Hepatocyte (in vitro differentiated cells): ENCODE measurements at regions not wholly inside any gene's neighbourhood (a gene's known extent, or its start where the extent isn't known, plus 50 kb on each side); places are given as distances from the start of the nearest gene placed in this dataset.

ENCODE experiments used
- DNase-seq: peaks from one replicate; pipeline ENCODE4 v3.0.0-alpha.2; 2016; ENCODE audit warnings: low spot score
- H2AFZ ChIP-seq: fragments of 200-600 bp; sonication (generic); 2 replicates; pipeline ENCODE4 v1.6.0; 2016; ENCODE audit warnings: antibody characterized with exemption, mild to moderate bottlenecking
- H3K27ac ChIP-seq: fragments of 200-600 bp; sonication (generic); 2 replicates; pipeline ENCODE4 v1.5.1; 2016; ENCODE audit warnings: mild to moderate bottlenecking
- H3K27me3 ChIP-seq: fragments of 200-600 bp; sonication (generic); 2 replicates; pipeline ENCODE4 v1.6.1; 2016
- H3K36me3 ChIP-seq: fragments of 200-600 bp; sonication (generic); replicated peaks from 2 replicates; pipeline ENCODE4 v1.5.1; 2016; ENCODE audit warnings: low read depth; ENCODE audit not compliant: insufficient read depth
- H3K4me1 ChIP-seq: fragments of 200-600 bp; sonication (generic); 2 replicates; pipeline ENCODE4 v1.5.1; 2016; ENCODE audit warnings: mild to moderate bottlenecking, moderate library complexity; ENCODE audit not compliant: insufficient read depth
- H3K4me2 ChIP-seq: fragments of 200-600 bp; sonication (generic); 2 replicates; pipeline ENCODE4 v1.6.0; 2016
- H3K4me3 ChIP-seq: fragments of 200-600 bp; sonication (generic); 2 replicates; pipeline ENCODE4 v1.5.1; 2016; ENCODE audit warnings: mild to moderate bottlenecking
- H3K79me2 ChIP-seq: fragments of 200-600 bp; sonication (generic); 2 replicates; pipeline ENCODE4 v1.6.0; 2017; ENCODE audit warnings: mild to moderate bottlenecking
- H3K9me2 ChIP-seq: fragments of 200-600 bp; sonication (generic); replicated peaks from 2 replicates; pipeline ENCODE4 v1.6.0; 2017; ENCODE audit warnings: mild to moderate bottlenecking; ENCODE audit not compliant: insufficient read depth
- H3K9me3 ChIP-seq: fragments of 200-600 bp; sonication (generic); 2 replicates; pipeline ENCODE4 v1.5.1; 2016; ENCODE audit warnings: low read depth, mild to moderate bottlenecking
- H4K20me1 ChIP-seq: fragments of 200-600 bp; sonication (generic); 2 replicates; pipeline ENCODE4 v1.6.0; 2016; ENCODE audit warnings: mild to moderate bottlenecking; ENCODE audit not compliant: insufficient read depth, poor library complexity, severe bottlenecking
- CTCF ChIP-seq: fragments of 200-600 bp; sonication (generic); IDR thresholded peaks from 2 replicates; pipeline ENCODE4 v1.5.1; 2016; ENCODE audit warnings: antibody characterized with exemption, mild to moderate bottlenecking; ENCODE audit not compliant: poor library complexity
- EZH2 ChIP-seq: fragments of 200-600 bp; sonication (generic); IDR thresholded peaks from 2 replicates; pipeline ENCODE4 v1.6.1; 2016; ENCODE audit warnings: antibody characterized with exemption, mild to moderate bottlenecking, borderline replicate concordance
- EZH2phosphoT487 ChIP-seq: fragments of 200-600 bp; sonication (generic); IDR thresholded peaks from one replicate; pipeline ENCODE4 v1.6.1; 2018; ENCODE audit warnings: antibody characterized with exemption, mild to moderate bottlenecking, low read depth, moderate library complexity; ENCODE audit not compliant: unreplicated experiment, severe bottlenecking
- WGBS: methylation state at CpG from one replicate; pipeline ENCODE4 v1.1.6; 2016; ENCODE audit warnings: low lambda C conversion rate; ENCODE audit errors: missing lambda C conversion rate; 5-methylcytosine and 5-hydroxymethylcytosine counted together

DNA sequence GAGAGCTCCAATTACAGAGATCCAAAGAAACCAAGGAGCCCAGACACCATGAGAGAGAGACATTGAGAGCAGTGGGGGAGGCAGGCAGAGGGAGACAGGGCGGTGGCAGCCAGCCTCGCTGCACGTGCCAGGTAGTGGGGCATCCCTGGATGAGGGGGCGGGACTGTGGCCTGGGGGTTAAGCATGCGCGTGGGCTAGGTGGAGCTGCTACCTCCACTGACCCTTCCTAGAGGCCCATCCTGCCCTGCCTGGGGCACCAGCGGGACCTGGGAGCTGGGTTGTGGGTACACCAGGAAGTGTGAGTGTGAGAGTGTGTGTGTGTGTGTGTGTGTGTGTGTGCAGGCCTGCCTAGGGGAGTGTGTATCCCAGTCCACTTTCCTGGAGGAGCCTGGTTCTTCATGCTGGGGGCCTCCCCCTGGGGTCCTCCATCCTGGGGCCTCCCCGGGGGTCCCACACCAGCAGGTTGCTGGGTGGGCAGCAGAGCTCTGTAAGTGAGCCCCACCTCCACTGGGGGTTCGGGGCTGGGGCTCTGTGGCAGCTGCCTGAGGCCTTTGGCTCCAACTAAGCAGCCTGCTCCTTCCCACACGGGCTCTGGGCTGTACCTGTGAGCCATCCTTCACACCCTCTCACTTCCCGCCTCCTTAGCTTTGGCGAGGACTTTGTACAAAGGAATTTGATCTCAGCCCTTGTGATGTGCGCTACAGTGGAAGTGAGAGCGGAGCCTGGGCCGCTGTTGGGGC, 127.4 kb downstream of the IRF8 start:
- TF ChIP-seq CTCF = no peak
- TF ChIP-seq EZH2 = no peak
- no peak for TF ChIP-seq EZH2phosphoT487
- H3K27ac ChIP-seq = no peak overlapping the region
- WGBS = 73% methylated on average over 12 of the region's 15 CpGs
- no peaks in the 10 kb centered on the region for H3K27me3 ChIP-seq
- H3K36me3 ChIP-seq = no peaks in the 10 kb centered on the region
- peak; percentile 38 for DNase-seq
- no peaks in the 10 kb centered on the region for H4K20me1 ChIP-seq
- no peaks in the 10 kb centered on the region for H3K9me3 ChIP-seq
- no peak overlapping the region for H2AFZ ChIP-seq
- no peak overlapping the region for H3K4me3 ChIP-seq
- H3K9me2 ChIP-seq = no peaks in the 10 kb centered on the region
- peaks cover 4% of the 10 kb centered on the region for H3K4me1 ChIP-seq
- no peaks in the 10 kb centered on the region for H3K79me2 ChIP-seq
- H3K4me2 ChIP-seq = no peak overlapping the region

DNA sequence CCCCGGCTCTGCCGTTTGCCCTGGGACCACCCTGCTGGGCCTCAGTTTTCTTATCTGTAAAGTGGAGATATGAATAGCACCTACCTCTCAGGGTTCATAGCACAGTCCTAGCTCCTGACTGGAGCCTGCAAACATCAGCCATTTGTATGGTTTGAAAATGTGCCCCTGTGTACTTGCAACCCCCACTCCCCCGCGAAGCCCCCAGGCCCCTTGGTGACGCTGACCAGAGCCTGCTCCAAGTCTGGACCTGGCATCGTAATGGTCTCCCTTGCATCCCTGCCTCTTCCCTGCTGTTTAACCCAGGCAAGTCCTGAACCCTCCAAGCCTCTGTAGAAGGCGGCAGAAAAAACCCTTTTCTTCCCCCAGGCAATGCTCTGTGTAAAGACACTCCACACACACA, 128.0 kb downstream of the IRF8 start:
- Histone ChIP-seq H3K4me3 (no peak overlapping the region), H3K27ac (no peak overlapping the region), H3K4me2 (no peak overlapping the region), H3K9me3 (no peaks in the 10 kb centered on the region), H3K4me1 (peaks cover 4% of the 10 kb centered on the region), H3K36me3 (no peaks in the 10 kb centered on the region), H3K79me2 (no peaks in the 10 kb centered on the region), H2AFZ (no peak overlapping the region), H3K27me3 (no peaks in the 10 kb centered on the region), H3K9me2 (no peaks in the 10 kb centered on the region), H4K20me1 (no peaks in the 10 kb centered on the region)
- TF ChIP-seq CTCF (no peak), EZH2phosphoT487 (no peak), EZH2 (no peak)
- WGBS = 53% methylated on average over 7 of the region's 7 CpGs
- no peak for DNase-seq

DNA sequence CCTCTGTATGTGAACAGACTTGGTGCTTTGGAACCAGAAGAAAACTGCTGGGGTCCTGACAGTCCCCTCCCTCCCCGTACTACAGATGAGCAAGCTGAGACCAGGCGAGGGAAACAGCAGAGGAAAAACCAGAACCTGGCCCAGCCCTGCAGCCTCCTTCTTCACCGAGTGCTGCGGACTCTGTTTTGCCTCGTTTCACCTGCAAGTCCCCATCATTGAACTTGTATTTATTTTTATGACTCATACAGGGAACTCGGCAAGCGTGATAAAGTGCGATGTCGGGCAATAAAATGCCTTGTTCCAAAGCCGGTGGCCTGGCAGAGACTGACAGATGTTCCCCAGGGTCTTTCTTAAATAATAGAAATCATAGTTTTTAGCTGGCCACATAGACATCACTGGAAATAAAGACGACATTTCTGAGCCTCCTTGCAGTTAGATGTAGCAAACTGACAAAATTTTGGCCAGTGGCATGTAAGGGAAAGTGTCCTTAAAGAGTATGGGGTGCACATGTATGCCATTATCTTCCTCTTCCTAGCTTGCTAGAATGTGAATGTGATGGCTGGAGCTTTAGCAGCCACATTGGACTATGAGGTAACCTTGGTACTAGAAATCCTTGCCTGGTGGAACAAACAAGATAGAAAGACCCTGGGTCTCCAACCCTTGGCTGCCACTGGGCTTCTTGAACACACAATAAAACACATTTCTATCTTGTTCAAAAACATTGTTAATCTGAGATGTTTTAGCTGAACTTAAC, 128.6 kb downstream of the IRF8 start:
- Histone ChIP-seq H3K4me1 (peaks cover 4% of the 10 kb centered on the region), H3K79me2 (no peaks in the 10 kb centered on the region), H3K9me2 (no peaks in the 10 kb centered on the region), H4K20me1 (no peaks in the 10 kb centered on the region), H3K27ac (no peak overlapping the region), H2AFZ (no peak overlapping the region), H3K36me3 (no peaks in the 10 kb centered on the region), H3K9me3 (no peaks in the 10 kb centered on the region), H3K27me3 (no peaks in the 10 kb centered on the region), H3K4me3 (no peak overlapping the region), H3K4me2 (no peak overlapping the region)
- TF ChIP-seq EZH2 = no peak
- TF ChIP-seq EZH2phosphoT487 = no peak
- no peak for TF ChIP-seq CTCF
- DNase-seq = peak; percentile 42
- 69% methylated on average over 11 of the region's 11 CpGs for WGBS
